Right lobe of liver (tissue), 4 donors: ENCODE measurements at regions not wholly inside any gene's neighbourhood (a gene's known extent, or its start where the extent isn't known, plus 50 kb on each side); places are given as distances from the start of the nearest gene placed in this dataset.

Experiments
- POLR2A ChIP-seq: fragments of 450-650 bp; IDR thresholded peaks from one replicate; pipeline ENCODE4 v1.6.1; 2017; ENCODE audit warnings: antibody characterized with exemption, mild to moderate bottlenecking
- TF ChIP-seq, protein P1 (sequence below), 4 donors: fragments of 200-600 bp in 3 of 4; fragments of 450-650 bp in 1 of 4; IDR thresholded peaks; one replicate each; pipeline versions ENCODE4 v1.5.1 to v1.8.0; 2016 to 2022; ENCODE audit warnings: antibody characterized with exemption in 4 of 4, mild to moderate bottlenecking in 2 of 4
- donor health status: DM: no; HTN: no; CAD: no.
- donor health status: DM: no; HTN: no; CAD: no.
- donor health status: DM: no; HTN: yes; CAD: no.

- TF ChIP-seq POLR2A: no peak
- TF ChIP-seq, protein P1, sequence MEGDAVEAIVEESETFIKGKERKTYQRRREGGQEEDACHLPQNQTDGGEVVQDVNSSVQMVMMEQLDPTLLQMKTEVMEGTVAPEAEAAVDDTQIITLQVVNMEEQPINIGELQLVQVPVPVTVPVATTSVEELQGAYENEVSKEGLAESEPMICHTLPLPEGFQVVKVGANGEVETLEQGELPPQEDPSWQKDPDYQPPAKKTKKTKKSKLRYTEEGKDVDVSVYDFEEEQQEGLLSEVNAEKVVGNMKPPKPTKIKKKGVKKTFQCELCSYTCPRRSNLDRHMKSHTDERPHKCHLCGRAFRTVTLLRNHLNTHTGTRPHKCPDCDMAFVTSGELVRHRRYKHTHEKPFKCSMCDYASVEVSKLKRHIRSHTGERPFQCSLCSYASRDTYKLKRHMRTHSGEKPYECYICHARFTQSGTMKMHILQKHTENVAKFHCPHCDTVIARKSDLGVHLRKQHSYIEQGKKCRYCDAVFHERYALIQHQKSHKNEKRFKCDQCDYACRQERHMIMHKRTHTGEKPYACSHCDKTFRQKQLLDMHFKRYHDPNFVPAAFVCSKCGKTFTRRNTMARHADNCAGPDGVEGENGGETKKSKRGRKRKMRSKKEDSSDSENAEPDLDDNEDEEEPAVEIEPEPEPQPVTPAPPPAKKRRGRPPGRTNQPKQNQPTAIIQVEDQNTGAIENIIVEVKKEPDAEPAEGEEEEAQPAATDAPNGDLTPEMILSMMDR (IDR thresholded peaks at IDR 0.05): no peak
These were observed 67.8 kb downstream of the EMX2 start for GRCh38 chr10:117610321-117610720.
